Smooth muscle cell (in vitro differentiated cells): ENCODE measurements at regions not wholly inside any gene's neighbourhood (a gene's known extent, or its start where the extent isn't known, plus 50 kb on each side); places are given as distances from the start of the nearest gene placed in this dataset.

Experiments used
- DNase-seq: peaks from one replicate; lab custom pipeline; 2025; ENCODE audit not compliant: unreplicated experiment; lab: John Stamatoyannopoulos, UW
- H2AFZ ChIP-seq: fragments of 200-600 bp; sonication (generic); 2 replicates; pipeline ENCODE4 v1.6.0; 2016; ENCODE audit warnings: antibody characterized with exemption, low read depth, mild to moderate bottlenecking
- H3F3A ChIP-seq: fragments of 200-600 bp; sonication (generic); 2 replicates; pipeline ENCODE4 v1.6.0; 2017; ENCODE audit warnings: antibody characterized with exemption, low read depth
- H3K27ac ChIP-seq: fragments of 200-600 bp; sonication (generic); 2 replicates; pipeline ENCODE4 v1.5.1; 2016; ENCODE audit warnings: low read depth, mild to moderate bottlenecking
- H3K27me3 ChIP-seq: fragments of 200-600 bp; sonication (generic); 2 replicates; pipeline ENCODE4 v1.6.1; 2016; ENCODE audit warnings: low read depth, mild to moderate bottlenecking
- H3K36me3 ChIP-seq: fragments of 200-600 bp; sonication (generic); 2 replicates; pipeline ENCODE4 v1.5.1; 2016; ENCODE audit warnings: low read depth
- H3K4me1 ChIP-seq: fragments of 200-600 bp; sonication (generic); 2 replicates; pipeline ENCODE4 v1.5.1; 2016; ENCODE audit warnings: low read depth
- H3K4me2 ChIP-seq: fragments of 200-600 bp; sonication (generic); 2 replicates; pipeline ENCODE4 v1.6.0; 2016; ENCODE audit warnings: mild to moderate bottlenecking
- H3K4me3 ChIP-seq: fragments of 200-600 bp; sonication (generic); 2 replicates; pipeline ENCODE4 v1.5.1; 2016; ENCODE audit warnings: mild to moderate bottlenecking
- H3K79me2 ChIP-seq: fragments of 200-600 bp; sonication (generic); 2 replicates; pipeline ENCODE4 v1.6.0; 2016; ENCODE audit warnings: low read depth, mild to moderate bottlenecking
- H3K9ac ChIP-seq: fragments of 200-600 bp; sonication (generic); 2 replicates; pipeline ENCODE4 v1.6.0; 2016; ENCODE audit warnings: low read depth
- H3K9me3 ChIP-seq: fragments of 200-600 bp; sonication (generic); replicated peaks from 2 replicates; pipeline ENCODE4 v1.5.1; 2016; ENCODE audit warnings: low read depth
- H4K20me1 ChIP-seq: fragments of 200-600 bp; sonication (generic); 2 replicates; pipeline ENCODE4 v1.6.0; 2016; ENCODE audit warnings: low read depth
- CTCF ChIP-seq: fragments of 200-600 bp; sonication (generic); IDR thresholded peaks from 2 replicates; pipeline ENCODE4 v1.5.1; 2017; ENCODE audit warnings: borderline replicate concordance, mild to moderate bottlenecking, antibody characterized with exemption; ENCODE audit not compliant: insufficient read depth, poor library complexity, severe bottlenecking
- WGBS: methylation state at CpG from one replicate; pipeline ENCODE4 v1.1.7; 2016; ENCODE audit warnings: low lambda C conversion rate; 5-methylcytosine and 5-hydroxymethylcytosine counted together

DNA sequence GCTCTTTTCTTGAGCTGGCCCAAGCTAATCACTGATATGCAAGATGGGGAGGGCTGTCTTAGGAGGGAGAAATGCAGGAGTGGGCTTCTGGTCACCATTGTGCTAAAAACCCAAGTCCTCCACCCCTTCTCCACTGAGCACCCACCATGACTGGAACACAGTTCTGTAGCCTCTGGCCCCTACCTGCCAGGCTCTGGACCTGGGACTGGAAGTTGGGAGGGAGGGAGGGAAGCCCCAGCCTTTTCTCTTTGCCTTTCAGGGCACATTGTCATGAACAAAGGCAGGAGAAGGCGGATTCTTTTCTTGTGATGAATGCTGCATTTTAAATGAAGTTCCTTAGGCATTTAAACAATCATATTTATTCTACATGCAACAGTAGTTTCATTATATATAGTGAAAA, 559.1 kb upstream of the TRPC7 start:
- Histone ChIP-seq H3K27me3 (no peaks in the 10 kb centered on the region), H3K27ac (no peak overlapping the region), H3K36me3 (no peaks in the 10 kb centered on the region), H3K4me3 (no peak overlapping the region), H3K9ac (no peak overlapping the region), H2AFZ (no peak overlapping the region), H3K4me2 (no peak overlapping the region), H3K79me2 (no peaks in the 10 kb centered on the region), H3K4me1 (no peaks in the 10 kb centered on the region), H4K20me1 (no peaks in the 10 kb centered on the region), H3K9me3 (no peaks in the 10 kb centered on the region), H3F3A (no peaks in the 10 kb centered on the region)
- 74% methylated on average over 1 of the region's 1 CpG for WGBS
- DNase-seq: no peak
- no peak for TF ChIP-seq CTCF

- Histone ChIP-seq H3K4me1 (no peaks in the 10 kb centered on the region), H4K20me1 (no peaks in the 10 kb centered on the region), H3K79me2 (no peaks in the 10 kb centered on the region), H3K27me3 (no peaks in the 10 kb centered on the region), H3K9me3 (no peaks in the 10 kb centered on the region), H3K36me3 (no peaks in the 10 kb centered on the region), H3K4me3 (no peak overlapping the region), H3K9ac (no peak overlapping the region), H2AFZ (no peak overlapping the region), H3F3A (no peaks in the 10 kb centered on the region), H3K27ac (no peak overlapping the region), H3K4me2 (no peak overlapping the region)
- WGBS: 89% methylated on average over 2 of the region's 2 CpGs
- no peak for TF ChIP-seq CTCF
- no peak for DNase-seq
Measured at GRCh38 chr5:136910625-136911024, 545.3 kb upstream of the TRPC7 start.

- Histone ChIP-seq H3F3A (no peaks in the 10 kb centered on the region), H3K36me3 (no peaks in the 10 kb centered on the region), H3K9me3 (no peaks in the 10 kb centered on the region), H3K4me2 (no peak overlapping the region), H3K4me3 (no peak overlapping the region), H3K4me1 (no peaks in the 10 kb centered on the region), H4K20me1 (no peaks in the 10 kb centered on the region), H3K27ac (no peak overlapping the region), H3K9ac (no peak overlapping the region), H3K79me2 (no peaks in the 10 kb centered on the region), H2AFZ (no peak overlapping the region), H3K27me3 (no peaks in the 10 kb centered on the region)
- TF ChIP-seq CTCF: no peak
- DNase-seq: no peak
- 96% methylated on average over 2 of the region's 2 CpGs for WGBS
Measured at GRCh38 chr5:136909906-136910305, 544.6 kb upstream of the TRPC7 start.

DNA sequence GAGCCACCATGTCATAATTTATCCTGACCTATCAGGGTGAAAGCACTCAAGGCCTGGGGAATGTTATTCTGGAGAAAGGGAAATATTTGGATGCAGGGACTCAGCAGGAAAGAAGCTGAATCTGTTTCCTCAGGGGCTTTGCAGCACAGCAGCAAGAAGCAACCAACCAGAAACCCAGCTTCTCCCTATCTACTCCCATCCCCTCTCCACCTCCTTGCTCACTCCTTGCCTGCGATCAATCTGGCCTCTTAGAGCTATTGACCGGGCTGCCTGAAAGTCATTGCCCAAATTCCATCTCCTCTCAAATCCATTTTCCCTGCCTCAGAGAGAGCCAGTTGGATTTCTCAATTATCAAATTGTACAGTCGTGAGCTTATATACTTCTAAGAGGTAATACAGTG, 542.0 kb upstream of the TRPC7 start:
- Histone ChIP-seq H3K9ac (no peak overlapping the region), H3K9me3 (no peaks in the 10 kb centered on the region), H3K4me2 (no peak overlapping the region), H3K4me1 (no peaks in the 10 kb centered on the region), H3K36me3 (no peaks in the 10 kb centered on the region), H3K79me2 (no peaks in the 10 kb centered on the region), H4K20me1 (no peaks in the 10 kb centered on the region), H2AFZ (peak overlapping the region; percentile 17), H3K4me3 (no peak overlapping the region), H3K27me3 (no peaks in the 10 kb centered on the region), H3K27ac (no peak overlapping the region), H3F3A (no peaks in the 10 kb centered on the region)
- 52% methylated on average over 3 of the region's 3 CpGs for WGBS
- TF ChIP-seq CTCF: no peak
- DNase-seq: no peak
